ENCODE measurements at regions not wholly inside any gene's neighbourhood (a gene's known extent, or its start where the extent isn't known, plus 50 kb on each side); places are given as distances from the start of the nearest gene placed in this dataset.

DNA sequence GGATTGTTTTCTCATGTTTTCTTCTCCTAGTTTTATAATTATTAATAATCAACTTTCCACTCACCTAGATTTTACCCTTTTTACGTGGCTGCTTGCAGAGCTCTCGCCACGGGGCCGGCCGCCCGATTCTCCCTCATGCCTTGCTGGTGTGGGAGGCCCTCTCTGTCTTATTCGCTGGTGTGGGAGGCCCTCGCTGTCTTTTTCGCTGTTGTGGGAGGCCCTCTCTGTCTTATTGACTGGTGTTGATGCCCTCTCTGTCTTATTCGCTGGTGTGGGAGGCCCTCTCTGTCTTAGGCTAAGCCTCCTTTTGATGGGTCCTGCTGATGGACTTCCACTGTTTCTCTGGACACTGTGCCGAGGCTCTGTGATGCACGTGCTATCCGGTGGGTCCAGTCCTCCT lies 161.3 kb upstream of the IRX2 start:
- WGBS (ENCODE audit: low lambda C conversion rate) = 2% methylated on average over 13 of the region's 13 CpGs
- ChIA-PET POLR2A (no interaction called here), CTCF (no interaction called here)
- Histone ChIP-seq H3K4me1 (ENCODE audit: control insufficient read depth in 1 of 2, insufficient read depth in 2 of 2, low read depth in 1 of 2, low read length in 1 of 2) (no peaks in the 10 kb centered on the region), H3F3A (replicated peaks; ENCODE audit: insufficient read depth) (no peaks in the 10 kb centered on the region), H3K36me3 (replicated peaks in 1 of 2; ENCODE audit: control insufficient read depth in 1 of 2, insufficient read depth in 2 of 2, low read length in 1 of 2) (no peaks in the 10 kb centered on the region), H3K9ac (no peak overlapping the region), H3K9me2 (no peaks in the 10 kb centered on the region), H3K27me3 (ENCODE audit: insufficient read depth) (no peaks in the 10 kb centered on the region; the same call in 1 of the 2 replicates), H3K4me3 (ENCODE audit: low read depth in 2 of 2, low read length in 1 of 2) (no peak overlapping the region), H3K9me3 (no peaks in the 10 kb centered on the region), H3K79me2 (ENCODE audit: insufficient read depth) (no peaks in the 10 kb centered on the region), H3K4me2 (no peak overlapping the region), H4K20me1 (ENCODE audit: insufficient read depth) (no peaks in the 10 kb centered on the region), H3K27ac (ENCODE audit: low read depth in 2 of 2, low read length in 1 of 2) (no peak overlapping the region), H2AFZ (ENCODE audit: low read depth) (no peak overlapping the region)
- TF ChIP-seq TAF1 (IDR thresholded peaks at IDR 0.05; ENCODE audit: borderline replicate concordance, low read depth, low read length) (no peak), TCF12 (IDR thresholded peaks at IDR 0.05) (no peak), SIN3A (IDR thresholded peaks at IDR 0.05; ENCODE audit: borderline replicate concordance, low read depth, low read length) (no peak), MEF2A (IDR thresholded peaks at IDR 0.05; ENCODE audit: borderline replicate concordance, low read depth) (no peak), RFX5 (IDR thresholded peaks at IDR 0.05; ENCODE audit: low read length) (no peak), CHD2 (IDR thresholded peaks at IDR 0.05; ENCODE audit: low read length, partially characterized antibody) (no peak), EP300 (IDR thresholded peaks at IDR 0.05; ENCODE audit: borderline replicate concordance in 1 of 2, low read depth in 1 of 2, low read length in 1 of 2) (no peak), ELF1 (IDR thresholded peaks at IDR 0.05) (no peak)
- TF ChIP-seq, protein P1, sequence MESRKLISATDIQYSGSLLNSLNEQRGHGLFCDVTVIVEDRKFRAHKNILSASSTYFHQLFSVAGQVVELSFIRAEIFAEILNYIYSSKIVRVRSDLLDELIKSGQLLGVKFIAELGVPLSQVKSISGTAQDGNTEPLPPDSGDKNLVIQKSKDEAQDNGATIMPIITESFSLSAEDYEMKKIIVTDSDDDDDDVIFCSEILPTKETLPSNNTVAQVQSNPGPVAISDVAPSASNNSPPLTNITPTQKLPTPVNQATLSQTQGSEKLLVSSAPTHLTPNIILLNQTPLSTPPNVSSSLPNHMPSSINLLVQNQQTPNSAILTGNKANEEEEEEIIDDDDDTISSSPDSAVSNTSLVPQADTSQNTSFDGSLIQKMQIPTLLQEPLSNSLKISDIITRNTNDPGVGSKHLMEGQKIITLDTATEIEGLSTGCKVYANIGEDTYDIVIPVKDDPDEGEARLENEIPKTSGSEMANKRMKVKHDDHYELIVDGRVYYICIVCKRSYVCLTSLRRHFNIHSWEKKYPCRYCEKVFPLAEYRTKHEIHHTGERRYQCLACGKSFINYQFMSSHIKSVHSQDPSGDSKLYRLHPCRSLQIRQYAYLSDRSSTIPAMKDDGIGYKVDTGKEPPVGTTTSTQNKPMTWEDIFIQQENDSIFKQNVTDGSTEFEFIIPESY (IDR thresholded peaks at IDR 0.05; ENCODE audit: borderline replicate concordance, low read depth) = no peak
- TF ChIP-seq, protein P2, sequence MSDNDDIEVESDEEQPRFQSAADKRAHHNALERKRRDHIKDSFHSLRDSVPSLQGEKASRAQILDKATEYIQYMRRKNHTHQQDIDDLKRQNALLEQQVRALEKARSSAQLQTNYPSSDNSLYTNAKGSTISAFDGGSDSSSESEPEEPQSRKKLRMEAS (IDR thresholded peaks at IDR 0.05; ENCODE audit: low read depth) = no peak
- no peak for DNase-seq

DNA sequence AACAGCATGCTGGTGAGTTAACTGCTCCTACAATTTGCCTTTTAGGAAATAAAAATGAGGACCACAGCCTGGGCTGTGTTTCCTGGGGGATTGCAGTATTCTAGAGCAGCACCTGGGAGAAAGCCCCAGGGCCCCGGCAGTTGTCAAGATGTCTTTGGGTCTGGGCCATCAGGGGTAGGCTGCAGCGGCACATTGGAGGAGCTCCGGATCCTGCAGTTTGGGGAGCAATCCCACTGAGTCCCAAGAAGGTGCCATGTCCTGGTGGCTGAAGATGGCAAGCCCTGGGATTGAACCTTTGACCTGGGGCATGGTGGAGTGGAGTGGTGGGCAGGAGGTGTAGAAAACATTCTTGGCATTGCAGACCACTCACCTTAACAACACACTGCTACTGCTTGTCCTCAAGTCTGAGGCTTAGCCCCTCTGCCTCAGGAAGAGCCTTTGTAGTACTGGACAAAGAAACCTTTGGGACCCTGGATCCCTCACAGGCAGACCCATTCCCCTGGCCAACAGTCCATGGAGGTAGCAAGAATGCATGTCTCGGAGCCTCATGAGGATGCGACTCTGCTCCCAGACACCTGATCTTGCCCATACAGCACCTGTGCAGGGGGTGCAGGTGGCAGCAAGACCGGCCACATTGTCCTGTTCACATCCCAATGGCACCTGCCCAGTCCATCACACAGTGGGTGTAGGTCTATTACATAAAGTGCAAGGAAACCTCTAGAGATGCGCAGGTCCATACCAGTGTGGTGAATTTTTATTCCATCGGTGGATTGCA lies 159.1 kb upstream of the IRX2 start:
- ChIA-PET CTCF (no interaction called here), POLR2A (no interaction called here)
- DNase-seq = no peak
- TF ChIP-seq, protein P3, sequence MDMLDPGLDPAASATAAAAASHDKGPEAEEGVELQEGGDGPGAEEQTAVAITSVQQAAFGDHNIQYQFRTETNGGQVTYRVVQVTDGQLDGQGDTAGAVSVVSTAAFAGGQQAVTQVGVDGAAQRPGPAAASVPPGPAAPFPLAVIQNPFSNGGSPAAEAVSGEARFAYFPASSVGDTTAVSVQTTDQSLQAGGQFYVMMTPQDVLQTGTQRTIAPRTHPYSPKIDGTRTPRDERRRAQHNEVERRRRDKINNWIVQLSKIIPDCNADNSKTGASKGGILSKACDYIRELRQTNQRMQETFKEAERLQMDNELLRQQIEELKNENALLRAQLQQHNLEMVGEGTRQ (IDR thresholded peaks at IDR 0.05; ENCODE audit: borderline replicate concordance, low read depth, low read length) = no peak
- TF ChIP-seq, protein P4, sequence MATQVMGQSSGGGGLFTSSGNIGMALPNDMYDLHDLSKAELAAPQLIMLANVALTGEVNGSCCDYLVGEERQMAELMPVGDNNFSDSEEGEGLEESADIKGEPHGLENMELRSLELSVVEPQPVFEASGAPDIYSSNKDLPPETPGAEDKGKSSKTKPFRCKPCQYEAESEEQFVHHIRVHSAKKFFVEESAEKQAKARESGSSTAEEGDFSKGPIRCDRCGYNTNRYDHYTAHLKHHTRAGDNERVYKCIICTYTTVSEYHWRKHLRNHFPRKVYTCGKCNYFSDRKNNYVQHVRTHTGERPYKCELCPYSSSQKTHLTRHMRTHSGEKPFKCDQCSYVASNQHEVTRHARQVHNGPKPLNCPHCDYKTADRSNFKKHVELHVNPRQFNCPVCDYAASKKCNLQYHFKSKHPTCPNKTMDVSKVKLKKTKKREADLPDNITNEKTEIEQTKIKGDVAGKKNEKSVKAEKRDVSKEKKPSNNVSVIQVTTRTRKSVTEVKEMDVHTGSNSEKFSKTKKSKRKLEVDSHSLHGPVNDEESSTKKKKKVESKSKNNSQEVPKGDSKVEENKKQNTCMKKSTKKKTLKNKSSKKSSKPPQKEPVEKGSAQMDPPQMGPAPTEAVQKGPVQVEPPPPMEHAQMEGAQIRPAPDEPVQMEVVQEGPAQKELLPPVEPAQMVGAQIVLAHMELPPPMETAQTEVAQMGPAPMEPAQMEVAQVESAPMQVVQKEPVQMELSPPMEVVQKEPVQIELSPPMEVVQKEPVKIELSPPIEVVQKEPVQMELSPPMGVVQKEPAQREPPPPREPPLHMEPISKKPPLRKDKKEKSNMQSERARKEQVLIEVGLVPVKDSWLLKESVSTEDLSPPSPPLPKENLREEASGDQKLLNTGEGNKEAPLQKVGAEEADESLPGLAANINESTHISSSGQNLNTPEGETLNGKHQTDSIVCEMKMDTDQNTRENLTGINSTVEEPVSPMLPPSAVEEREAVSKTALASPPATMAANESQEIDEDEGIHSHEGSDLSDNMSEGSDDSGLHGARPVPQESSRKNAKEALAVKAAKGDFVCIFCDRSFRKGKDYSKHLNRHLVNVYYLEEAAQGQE (IDR thresholded peaks at IDR 0.05; ENCODE audit: low read depth, low read length) = no peak
- no peak for TF ChIP-seq EZH2phosphoT487 (IDR thresholded peaks at IDR 0.05; ENCODE audit: borderline replicate concordance, low read depth)
- TF ChIP-seq FOXJ3 (CRISPR knock-in tag; IDR thresholded peaks at IDR 0.05) = no peak
- no peak for TF ChIP-seq MXI1 (IDR thresholded peaks at IDR 0.05; ENCODE audit: low read depth, low read length)
- Histone ChIP-seq H3F3A (replicated peaks; ENCODE audit: insufficient read depth) (no peaks in the 10 kb centered on the region), H3K79me2 (ENCODE audit: insufficient read depth) (no peaks in the 10 kb centered on the region), H3K27me3 (ENCODE audit: insufficient read depth) (no peaks in the 10 kb centered on the region; the same call in 1 of the 2 replicates), H2AFZ (ENCODE audit: low read depth) (no peak overlapping the region), H4K20me1 (ENCODE audit: insufficient read depth) (no peaks in the 10 kb centered on the region), H3K4me2 (no peak overlapping the region), H3K9me2 (no peaks in the 10 kb centered on the region), H3K36me3 (replicated peaks in 1 of 2; ENCODE audit: control insufficient read depth in 1 of 2, insufficient read depth in 2 of 2, low read length in 1 of 2) (no peaks in the 10 kb centered on the region), H3K27ac (ENCODE audit: low read depth in 2 of 2, low read length in 1 of 2) (no peak overlapping the region), H3K4me1 (ENCODE audit: control insufficient read depth in 1 of 2, insufficient read depth in 2 of 2, low read depth in 1 of 2, low read length in 1 of 2) (no peaks in the 10 kb centered on the region), H3K9me3 (no peaks in the 10 kb centered on the region), H3K9ac (no peak overlapping the region), H3K4me3 (ENCODE audit: low read depth in 2 of 2, low read length in 1 of 2) (no peak overlapping the region)
- WGBS (ENCODE audit: low lambda C conversion rate) = 10% methylated on average over 7 of the region's 8 CpGs
